ENCODE measurements at regions not wholly inside any gene's neighbourhood (a gene's known extent, or its start where the extent isn't known, plus 50 kb on each side); places are given as distances from the start of the nearest gene placed in this dataset.

DNA sequence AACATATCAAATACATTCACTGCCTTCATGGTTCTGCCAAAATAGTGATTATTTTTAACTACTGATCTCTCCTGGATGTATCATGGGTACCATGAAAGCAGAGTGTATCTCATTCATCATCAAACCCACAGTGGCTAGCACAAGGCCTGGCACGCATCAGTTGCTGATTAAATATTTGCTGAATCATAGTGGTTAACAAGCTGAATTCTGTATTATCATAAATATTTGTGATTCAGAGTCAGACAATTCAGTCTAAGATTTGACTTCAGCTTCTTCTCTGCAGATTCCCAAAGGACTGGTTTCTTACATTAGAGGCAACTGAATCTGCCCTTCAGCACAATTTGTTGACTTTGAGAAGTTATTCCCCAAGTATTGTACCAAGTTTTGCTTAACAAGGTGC, 715.8 kb upstream of the LRRC4C start:
- TF ChIP-seq POLR2A (IDR thresholded peaks at IDR 0.05) (no peak), CTCF (IDR thresholded peaks at IDR 0.05) (no peak)
- Histone ChIP-seq H3K9me3 (no peaks in the 10 kb centered on the region), H3K27ac (no peak overlapping the region), H3K4me1 (no peaks in the 10 kb centered on the region), H3K27me3 (no peaks in the 10 kb centered on the region), H3K4me3 (no peak overlapping the region), H3K36me3 (no peaks in the 10 kb centered on the region)
- no peak for DNase-seq

GRCh38 chr11:42179216-42179615, 719.8 kb upstream of the LRRC4C start:
- no peak for DNase-seq
- H3K36me3 ChIP-seq: no peaks in the 10 kb centered on the region
- no peaks in the 10 kb centered on the region for H3K27me3 ChIP-seq
- H3K4me1 ChIP-seq: no peaks in the 10 kb centered on the region
- H3K4me3 ChIP-seq: no peak overlapping the region
- H3K9me3 ChIP-seq: no peaks in the 10 kb centered on the region
- TF ChIP-seq POLR2A (IDR thresholded peaks at IDR 0.05) (no peak), CTCF (IDR thresholded peaks at IDR 0.05) (no peak)
- no peak overlapping the region for H3K27ac ChIP-seq

DNA sequence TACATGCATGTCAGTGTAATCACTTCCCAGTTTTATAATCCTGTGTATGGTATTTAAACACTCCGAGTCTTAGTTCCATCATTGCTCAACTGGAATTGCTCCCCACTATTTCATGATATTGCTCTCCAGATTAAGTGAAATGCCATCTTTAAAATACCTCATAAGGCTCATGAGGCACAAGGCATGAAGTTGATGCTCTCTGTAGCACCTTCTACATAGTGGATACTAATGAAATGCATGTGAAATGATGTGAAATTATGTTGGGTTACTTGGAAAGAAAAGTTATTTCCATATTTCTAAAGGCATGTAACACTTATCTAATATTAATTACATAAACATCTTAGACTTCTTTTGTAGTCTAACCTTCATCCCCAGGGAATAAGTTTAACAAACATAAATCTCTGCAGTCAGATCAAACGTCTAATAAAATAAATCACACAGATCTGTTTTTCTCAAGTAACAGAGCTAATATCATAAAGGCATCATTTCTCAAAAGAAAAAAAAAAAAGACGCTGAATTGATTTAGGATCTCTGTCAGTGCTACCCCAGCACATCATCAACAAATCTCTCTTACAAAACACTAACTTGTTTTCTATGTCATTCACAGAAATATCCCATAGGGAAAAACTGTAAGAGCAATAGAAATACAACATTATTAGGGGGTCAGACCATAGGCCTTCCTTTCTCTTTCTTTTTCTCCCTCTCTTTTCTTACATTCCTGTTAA, 736.0 kb upstream of the LRRC4C start:
- TF ChIP-seq CTCF (IDR thresholded peaks at IDR 0.05): no peak
- no peak for TF ChIP-seq POLR2A (IDR thresholded peaks at IDR 0.05)
- no peaks in the 10 kb centered on the region for H3K27me3 ChIP-seq
- no peak for DNase-seq

DNA sequence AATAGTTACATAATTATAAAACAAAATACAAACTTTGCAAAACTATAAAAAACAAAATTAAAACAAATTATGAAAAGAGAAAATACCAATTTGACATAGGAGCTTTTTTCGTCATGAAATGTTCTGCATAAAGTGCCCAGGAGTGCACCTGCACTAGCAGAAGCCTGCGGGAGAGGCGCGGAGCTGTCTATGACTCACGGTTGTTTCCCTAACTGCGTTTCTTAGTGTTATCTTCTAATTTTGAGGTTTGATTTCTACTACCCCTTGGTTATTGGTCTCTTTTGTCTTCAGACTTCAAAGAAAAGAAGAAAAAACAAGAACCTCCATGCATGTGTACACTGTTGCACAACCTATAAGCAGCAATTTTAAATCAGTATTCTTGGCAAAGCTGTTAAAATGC, 740.9 kb upstream of the LRRC4C start:
- H3K27ac ChIP-seq: no peak overlapping the region
- no peaks in the 10 kb centered on the region for H3K4me1 ChIP-seq
- no peaks in the 10 kb centered on the region for H3K27me3 ChIP-seq
- no peak for TF ChIP-seq POLR2A (IDR thresholded peaks at IDR 0.05)
- TF ChIP-seq CTCF (IDR thresholded peaks at IDR 0.05): no peak
- no peaks in the 10 kb centered on the region for H3K36me3 ChIP-seq
- H3K4me3 ChIP-seq: no peak overlapping the region
- no peak for DNase-seq
- H3K9me3 ChIP-seq: no peaks in the 10 kb centered on the region

More for the DNA sequence above, 736.0 kb upstream of the LRRC4C start:
- Histone ChIP-seq H3K27ac (no peak overlapping the region), H3K36me3 (no peaks in the 10 kb centered on the region), H3K4me3 (no peak overlapping the region), H3K4me1 (no peaks in the 10 kb centered on the region), H3K9me3 (no peaks in the 10 kb centered on the region)

GRCh38 chr11:42201603-42202148, 742.2 kb upstream of the LRRC4C start:
- Histone ChIP-seq H3K9me3 (no peaks in the 10 kb centered on the region), H3K27ac (no peak overlapping the region), H3K4me3 (no peak overlapping the region), H3K4me1 (no peaks in the 10 kb centered on the region), H3K36me3 (no peaks in the 10 kb centered on the region), H3K27me3 (no peaks in the 10 kb centered on the region)
- TF ChIP-seq POLR2A (IDR thresholded peaks at IDR 0.05) (no peak), CTCF (IDR thresholded peaks at IDR 0.05) (no peak)
- no peak for DNase-seq

All from Peyer's patch (tissue), 4 donors.